Activated CD8-positive, alpha-beta memory T cell treated with anti-CD3 and anti-CD28 coated beads for 24 hours (primary cell): ENCODE measurements at regions not wholly inside any gene's neighbourhood (a gene's known extent, or its start where the extent isn't known, plus 50 kb on each side); places are given as distances from the start of the nearest gene placed in this dataset.

Source experiments
- DNase-seq: peaks from one replicate; pipeline ENCODE4 v3.0.0-alpha.2; 2020

GRCh38 chr6:49097116-49097515 is 365.9 kb downstream of the MMUT start:
- no peak for DNase-seq

GRCh38 chr6:49088631-49089030 is 374.4 kb downstream of the MMUT start:
- DNase-seq, result no peak

GRCh38 chr6:49087369-49087768 is 375.7 kb downstream of the MMUT start:
- DNase-seq, result no peak

GRCh38 chr6:49082611-49083010 is 380.4 kb downstream of the MMUT start:
- DNase-seq, result no peak

GRCh38 chr6:49072885-49073620 is 390.0 kb downstream of the MMUT start:
- no peak for DNase-seq

- DNase-seq, result no peak
These were observed 390.9 kb downstream of the MMUT start for GRCh38 chr6:49072146-49072545.

GRCh38 chr6:49070411-49070810 is 392.6 kb downstream of the MMUT start:
- no peak for DNase-seq

GRCh38 chr6:49054311-49054710 is 408.7 kb downstream of the MMUT start:
- DNase-seq, result no peak

- DNase-seq, result no peak
These were observed 410.2 kb downstream of the MMUT start for GRCh38 chr6:49052901-49053300.

- DNase-seq, result no peak
These were observed 411.8 kb downstream of the MMUT start for GRCh38 chr6:49051281-49051680.

GRCh38 chr6:49050584-49050983 is 412.5 kb downstream of the MMUT start:
- no peak for DNase-seq

- DNase-seq, result no peak
These were observed 424.7 kb downstream of the MMUT start for GRCh38 chr6:49038294-49038822.

- DNase-seq, result no peak
These were observed 432.6 kb downstream of the MMUT start for GRCh38 chr6:49030251-49031020.

GRCh38 chr6:49027644-49028043 is 435.4 kb downstream of the MMUT start:
- no peak for DNase-seq

GRCh38 chr6:49025273-49026240 is 437.5 kb downstream of the MMUT start:
- no peak for DNase-seq

- no peak for DNase-seq
These were observed 458.3 kb downstream of the MMUT start for GRCh38 chr6:49004801-49005200.

GRCh38 chr6:49003348-49003747 is 459.7 kb downstream of the MMUT start:
- DNase-seq, result no peak

- DNase-seq, result no peak
These were observed 461.1 kb downstream of the MMUT start for GRCh38 chr6:49001856-49002541.

- DNase-seq, result no peak
These were observed 464.5 kb downstream of the MMUT start for GRCh38 chr6:48998574-48998973.

- DNase-seq, result no peak
These were observed 466.5 kb downstream of the MMUT start for GRCh38 chr6:48996461-48997119.

- DNase-seq, result no peak
These were observed 468.2 kb downstream of the MMUT start for GRCh38 chr6:48994811-48995210.

- DNase-seq, result no peak
These were observed 472.3 kb downstream of the MMUT start for GRCh38 chr6:48990739-48991138.
